T-helper 1 cell treated with Interleukin-12 subunit alpha and Interleukin-12 subunit beta and Interleukin-4 antibody, amounts not matched to agents 30 μg/mL and 1 μg/mL, for 36 hours (primary cell): ENCODE measurements at regions not wholly inside any gene's neighbourhood (a gene's known extent, or its start where the extent isn't known, plus 50 kb on each side); places are given as distances from the start of the nearest gene placed in this dataset.

Experiments used
- H3K27ac Mint-ChIP-seq: one replicate; pipeline ENCODE4 v1.8.0; 2021; ENCODE audit warnings: mild to moderate bottlenecking, mixed read lengths
- H3K27me3 Mint-ChIP-seq: one replicate; pipeline ENCODE4 v1.8.0; 2021; ENCODE audit warnings: low read depth, mixed read lengths
- H3K36me3 Mint-ChIP-seq: one replicate; pipeline ENCODE4 v1.8.0; 2021; ENCODE audit warnings: low read depth, mixed read lengths
- H3K4me1 Mint-ChIP-seq: one replicate; pipeline ENCODE4 v1.8.0; 2021; ENCODE audit warnings: low read depth, mixed read lengths
- H3K4me3 Mint-ChIP-seq: one replicate; pipeline ENCODE4 v1.8.0; 2021; ENCODE audit warnings: mild to moderate bottlenecking, moderate library complexity, mixed read lengths
- H3K9me3 Mint-ChIP-seq: one replicate; pipeline ENCODE4 v1.8.0; 2021; ENCODE audit warnings: mixed read lengths

DNA sequence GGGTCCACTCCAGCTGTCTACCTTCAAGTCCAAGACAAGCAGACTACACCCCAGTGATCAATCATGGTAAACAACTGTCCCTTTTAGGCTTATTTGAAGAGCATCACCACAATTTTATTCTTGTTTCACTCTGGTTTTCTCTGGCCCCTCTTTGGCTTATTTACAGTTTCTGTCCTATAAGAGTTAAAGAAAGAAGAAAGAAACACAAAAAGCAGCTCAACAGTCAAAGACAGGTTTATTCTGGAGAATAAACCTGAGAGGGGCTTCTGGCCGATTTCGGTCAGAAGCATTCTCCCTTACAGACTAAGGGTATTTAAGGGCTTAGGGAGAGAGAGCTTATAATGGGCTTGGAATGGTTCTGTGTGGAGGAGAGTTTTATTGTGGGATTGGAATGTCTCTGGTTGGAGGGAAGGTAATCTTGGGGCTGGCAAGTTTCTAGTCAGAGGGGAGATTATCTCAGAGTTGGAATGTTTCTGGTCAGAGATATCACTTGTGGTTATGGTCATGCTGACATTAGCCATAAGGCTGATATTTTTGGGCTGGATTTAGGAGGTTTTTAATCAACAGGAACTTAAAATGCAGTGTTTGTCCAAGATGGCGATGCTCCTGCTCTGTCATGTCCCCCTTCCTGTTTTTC is 161.0 kb downstream of the URB2 start:
- no peak overlapping the region for H3K27ac Mint-ChIP-seq
- no peak overlapping the region for H3K4me3 Mint-ChIP-seq
- no peaks in the 10 kb centered on the region for H3K36me3 Mint-ChIP-seq
- H3K4me1 Mint-ChIP-seq, result no peaks in the 10 kb centered on the region
- H3K27me3 Mint-ChIP-seq, result no peaks in the 10 kb centered on the region
- H3K9me3 Mint-ChIP-seq, result peaks cover 4% of the 10 kb centered on the region

- Mint-ChIP-seq H3K9me3 (peaks cover 4% of the 10 kb centered on the region), H3K27ac (no peak overlapping the region), H3K36me3 (no peaks in the 10 kb centered on the region), H3K4me3 (no peak overlapping the region), H3K4me1 (no peaks in the 10 kb centered on the region), H3K27me3 (no peaks in the 10 kb centered on the region)
These were observed 162.0 kb downstream of the URB2 start for GRCh38 chr1:229788004-229788403.

DNA sequence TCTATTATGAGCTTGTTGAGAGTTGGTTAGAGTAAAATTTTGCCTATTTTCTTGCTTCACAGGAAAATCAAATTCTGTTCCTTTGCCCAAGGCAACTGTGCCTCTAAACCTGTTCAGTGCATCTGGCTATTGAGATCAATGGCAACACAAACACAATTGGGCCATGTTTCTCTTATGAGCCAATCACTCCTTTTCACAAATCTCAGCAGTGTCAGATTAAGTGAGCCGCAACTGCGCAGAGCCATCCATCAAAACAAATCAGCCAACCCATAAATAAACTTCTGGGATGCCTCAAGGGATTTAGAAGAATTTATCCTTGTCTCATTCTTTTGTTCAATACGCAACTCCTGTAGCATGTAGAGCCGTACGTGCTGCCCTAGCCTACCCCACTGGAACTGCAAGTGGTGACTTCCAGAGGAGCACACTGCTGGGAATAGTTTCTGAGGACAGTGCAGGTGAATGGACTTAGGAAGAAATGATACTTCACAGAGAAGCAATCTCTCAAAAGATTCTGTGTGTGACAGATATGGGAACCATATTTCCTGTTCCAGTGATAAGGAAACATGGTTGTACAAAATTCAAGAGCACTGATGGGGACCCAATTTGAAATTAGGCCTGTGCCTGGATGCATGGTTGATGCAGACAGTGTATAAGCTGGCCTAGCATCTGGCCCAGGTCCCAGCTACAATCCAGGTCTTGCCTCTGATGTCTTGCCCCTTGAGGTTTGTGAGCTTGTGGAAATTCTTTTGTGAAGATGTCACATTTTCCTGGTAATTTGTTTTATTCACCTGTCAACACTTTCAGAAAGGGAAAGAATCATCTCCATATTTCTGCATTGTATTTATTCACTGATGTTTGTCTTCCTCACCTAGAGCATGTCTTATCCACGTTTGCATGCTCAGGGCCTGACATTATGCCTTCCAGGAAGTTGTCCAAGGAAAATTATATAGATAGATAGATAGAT is 166.2 kb downstream of the URB2 start:
- no peak overlapping the region for H3K27ac Mint-ChIP-seq
- no peaks in the 10 kb centered on the region for H3K36me3 Mint-ChIP-seq

DNA sequence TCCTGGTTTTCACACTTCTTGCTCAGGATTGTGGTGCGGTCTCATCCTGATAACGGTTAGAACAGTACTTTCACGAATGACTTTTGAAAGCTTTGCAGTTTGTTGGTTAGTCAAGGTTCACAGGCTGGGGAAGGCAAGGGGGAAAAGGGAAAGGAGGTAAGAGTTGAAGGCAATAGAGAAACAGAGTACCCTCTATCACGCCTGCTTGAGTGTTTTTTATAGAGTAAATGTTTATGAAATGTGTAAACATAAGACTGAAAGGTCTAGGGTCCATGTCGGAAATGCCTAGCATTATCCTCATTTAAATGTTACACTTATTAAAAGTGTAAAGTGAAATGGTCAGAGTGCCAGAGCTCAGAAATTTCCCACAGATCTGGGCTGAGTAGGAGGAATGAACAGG is 167.4 kb downstream of the URB2 start:
- Mint-ChIP-seq H3K4me3 (no peak overlapping the region), H3K9me3 (no peaks in the 10 kb centered on the region), H3K27ac (no peak overlapping the region), H3K4me1 (no peaks in the 10 kb centered on the region), H3K27me3 (no peaks in the 10 kb centered on the region), H3K36me3 (no peaks in the 10 kb centered on the region)

More for the DNA sequence above, 166.2 kb downstream of the URB2 start:
- H3K9me3 Mint-ChIP-seq, result peaks cover 4% of the 10 kb centered on the region
- no peaks in the 10 kb centered on the region for H3K27me3 Mint-ChIP-seq
- no peaks in the 10 kb centered on the region for H3K4me1 Mint-ChIP-seq
- no peak overlapping the region for H3K4me3 Mint-ChIP-seq

GRCh38 chr1:229798558-229798957 is 172.5 kb downstream of the URB2 start:
- H3K36me3 Mint-ChIP-seq, result no peaks in the 10 kb centered on the region
- no peak overlapping the region for H3K4me3 Mint-ChIP-seq
- no peaks in the 10 kb centered on the region for H3K9me3 Mint-ChIP-seq
- no peaks in the 10 kb centered on the region for H3K27me3 Mint-ChIP-seq
- H3K4me1 Mint-ChIP-seq, result no peaks in the 10 kb centered on the region
- no peak overlapping the region for H3K27ac Mint-ChIP-seq

GRCh38 chr1:229803626-229804217 is 177.7 kb downstream of the URB2 start:
- H3K9me3 Mint-ChIP-seq, result peaks cover 15% of the 10 kb centered on the region
- no peaks in the 10 kb centered on the region for H3K27me3 Mint-ChIP-seq
- no peaks in the 10 kb centered on the region for H3K4me1 Mint-ChIP-seq
- no peak overlapping the region for H3K27ac Mint-ChIP-seq
- H3K4me3 Mint-ChIP-seq, result no peak overlapping the region
- no peaks in the 10 kb centered on the region for H3K36me3 Mint-ChIP-seq

DNA sequence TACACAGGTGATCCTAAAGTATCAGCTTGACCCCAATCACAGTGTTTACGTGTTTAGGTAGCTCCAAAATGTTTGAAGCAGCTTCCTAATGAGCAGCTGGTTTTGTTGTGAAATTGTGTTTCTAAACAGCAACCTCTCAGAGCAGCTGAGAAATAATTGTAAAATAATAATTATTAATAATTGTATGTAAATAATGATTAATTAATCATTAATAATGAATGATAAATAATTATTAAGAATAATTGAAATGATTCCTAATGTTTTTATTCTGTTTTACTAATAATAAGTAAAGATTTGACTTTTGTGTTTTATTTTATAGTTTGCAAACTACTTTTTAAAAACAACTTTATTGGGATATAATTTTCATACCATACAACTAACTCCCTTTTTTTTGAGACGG is 182.2 kb downstream of the URB2 start:
- peaks cover 43% of the 10 kb centered on the region for H3K9me3 Mint-ChIP-seq
- H3K4me3 Mint-ChIP-seq, result no peak overlapping the region
- no peaks in the 10 kb centered on the region for H3K4me1 Mint-ChIP-seq
- peaks cover 8% of the 10 kb centered on the region for H3K27me3 Mint-ChIP-seq
- H3K27ac Mint-ChIP-seq, result no peak overlapping the region
- no peaks in the 10 kb centered on the region for H3K36me3 Mint-ChIP-seq

GRCh38 chr1:229810140-229810539 is 184.1 kb downstream of the URB2 start:
- no peak overlapping the region for H3K4me3 Mint-ChIP-seq
- H3K36me3 Mint-ChIP-seq, result no peaks in the 10 kb centered on the region
- peaks cover 8% of the 10 kb centered on the region for H3K27me3 Mint-ChIP-seq
- H3K4me1 Mint-ChIP-seq, result no peaks in the 10 kb centered on the region
- H3K9me3 Mint-ChIP-seq, result peaks cover 33% of the 10 kb centered on the region
- H3K27ac Mint-ChIP-seq, result no peak overlapping the region

DNA sequence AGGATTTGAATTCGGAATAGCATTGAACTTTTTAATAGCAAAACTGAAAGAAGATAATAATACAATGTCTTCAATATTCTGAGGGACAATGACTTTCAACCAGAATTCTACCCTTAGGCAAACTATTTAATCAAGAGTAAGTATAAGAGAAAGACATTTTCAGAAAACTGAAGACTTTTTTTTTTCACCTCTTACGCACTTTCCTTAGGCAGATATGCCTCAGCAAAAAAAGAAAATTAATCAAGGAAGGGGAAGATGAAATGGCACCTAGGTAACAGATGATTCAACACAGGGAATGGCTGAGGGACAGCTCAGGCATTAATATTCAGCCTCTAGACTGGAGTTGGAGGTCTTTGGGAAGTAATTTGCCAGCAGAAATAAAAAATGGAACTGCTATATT is 184.9 kb downstream of the URB2 start:
- Mint-ChIP-seq H3K4me3 (no peak overlapping the region), H3K4me1 (no peaks in the 10 kb centered on the region), H3K27ac (no peak overlapping the region), H3K36me3 (no peaks in the 10 kb centered on the region), H3K27me3 (peaks cover 8% of the 10 kb centered on the region), H3K9me3 (peaks cover 28% of the 10 kb centered on the region)

DNA sequence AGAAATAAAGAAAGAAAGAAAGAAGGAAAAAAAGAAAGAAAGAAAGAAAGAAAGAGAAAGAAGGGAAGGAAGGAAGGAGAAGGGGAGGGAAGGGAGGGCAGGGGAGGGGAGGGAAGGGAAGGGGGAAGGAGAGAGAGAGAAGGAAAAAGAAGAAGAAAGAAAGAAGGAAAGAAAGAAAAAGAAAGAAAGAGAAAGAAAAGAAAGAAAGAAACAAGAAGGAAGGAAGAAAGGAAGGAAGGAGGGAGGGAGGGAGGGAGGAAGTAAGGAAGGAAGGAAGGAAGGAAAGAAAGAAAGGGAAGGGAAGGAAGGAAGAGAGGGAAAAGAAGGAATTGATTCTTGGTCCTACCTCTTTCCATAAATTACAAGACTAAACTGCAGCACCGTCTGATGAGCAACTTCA is 186.1 kb downstream of the URB2 start:
- Mint-ChIP-seq H3K4me3 (no peak overlapping the region), H3K27me3 (peaks cover 8% of the 10 kb centered on the region), H3K27ac (no peak overlapping the region), H3K4me1 (no peaks in the 10 kb centered on the region), H3K9me3 (peaks cover 28% of the 10 kb centered on the region), H3K36me3 (no peaks in the 10 kb centered on the region)

- H3K9me3 Mint-ChIP-seq, result peaks cover 28% of the 10 kb centered on the region
- H3K4me3 Mint-ChIP-seq, result no peak overlapping the region
- H3K36me3 Mint-ChIP-seq, result no peaks in the 10 kb centered on the region
- H3K4me1 Mint-ChIP-seq, result no peaks in the 10 kb centered on the region
- H3K27ac Mint-ChIP-seq, result no peak overlapping the region
- H3K27me3 Mint-ChIP-seq, result peaks cover 8% of the 10 kb centered on the region
These were observed 186.6 kb downstream of the URB2 start for GRCh38 chr1:229812693-229813092.

- Mint-ChIP-seq H3K27me3 (peaks cover 8% of the 10 kb centered on the region), H3K36me3 (no peaks in the 10 kb centered on the region), H3K9me3 (peaks cover 16% of the 10 kb centered on the region), H3K27ac (no peak overlapping the region), H3K4me3 (no peak overlapping the region), H3K4me1 (no peaks in the 10 kb centered on the region)
These were observed 189.0 kb downstream of the URB2 start for GRCh38 chr1:229815076-229815475.

- peaks cover 8% of the 10 kb centered on the region for H3K9me3 Mint-ChIP-seq
- H3K27ac Mint-ChIP-seq, result no peak overlapping the region
- peaks cover 2% of the 10 kb centered on the region for H3K27me3 Mint-ChIP-seq
These were observed 189.9 kb downstream of the URB2 start for GRCh38 chr1:229815961-229816360.

DNA sequence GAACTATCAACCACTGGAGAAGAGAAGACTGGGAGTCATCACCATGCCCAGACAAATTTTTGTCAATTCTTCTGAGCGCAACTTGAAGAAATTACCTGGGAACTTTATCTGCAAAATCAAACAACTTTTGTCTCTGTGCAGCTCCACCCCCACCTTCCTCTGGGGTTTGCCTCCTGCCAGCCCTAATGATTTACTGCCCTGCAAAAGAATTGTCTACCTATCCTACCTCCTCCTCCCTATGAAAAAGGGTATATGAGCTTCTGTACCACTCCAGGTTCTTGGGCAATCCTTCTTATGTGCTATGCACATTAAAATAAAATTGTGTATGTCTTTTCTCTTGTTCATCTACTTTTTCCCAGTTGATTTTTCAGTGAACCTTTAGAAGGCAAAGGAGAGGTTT is 191.9 kb downstream of the URB2 start:
- no peak overlapping the region for H3K4me3 Mint-ChIP-seq
- no peak overlapping the region for H3K27ac Mint-ChIP-seq
- H3K36me3 Mint-ChIP-seq, result no peaks in the 10 kb centered on the region
- H3K9me3 Mint-ChIP-seq, result no peaks in the 10 kb centered on the region
- no peaks in the 10 kb centered on the region for H3K4me1 Mint-ChIP-seq
- no peaks in the 10 kb centered on the region for H3K27me3 Mint-ChIP-seq

More at GRCh38 chr1:229815961-229816360, 189.9 kb downstream of the URB2 start:
- no peak overlapping the region for H3K4me3 Mint-ChIP-seq
- H3K4me1 Mint-ChIP-seq, result no peaks in the 10 kb centered on the region
- H3K36me3 Mint-ChIP-seq, result no peaks in the 10 kb centered on the region

DNA sequence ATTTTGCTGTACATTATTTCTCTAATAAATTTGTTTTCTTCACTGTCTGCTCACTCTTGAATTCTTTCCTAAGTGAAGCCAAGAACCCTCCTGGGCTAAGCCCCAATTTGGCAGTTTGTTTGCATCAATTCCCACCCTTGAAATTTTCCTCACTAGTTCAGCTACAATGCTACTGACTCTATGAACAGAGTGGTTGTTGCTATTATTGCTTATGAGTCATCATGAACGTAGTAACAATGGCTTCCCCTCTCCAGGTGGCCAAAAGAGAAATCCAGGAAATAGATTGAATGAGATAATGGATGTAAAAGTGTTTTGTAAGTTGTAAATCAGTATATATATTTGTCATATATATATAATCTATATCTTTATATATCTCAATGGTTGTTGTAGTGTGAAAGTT is 193.0 kb downstream of the URB2 start:
- Mint-ChIP-seq H3K27me3 (no peaks in the 10 kb centered on the region), H3K27ac (no peak overlapping the region), H3K36me3 (no peaks in the 10 kb centered on the region), H3K4me1 (no peaks in the 10 kb centered on the region), H3K9me3 (no peaks in the 10 kb centered on the region), H3K4me3 (no peak overlapping the region)
